BE2C (cell line): ENCODE measurements at regions not wholly inside any gene's neighbourhood (a gene's known extent, or its start where the extent isn't known, plus 50 kb on each side); places are given as distances from the start of the nearest gene placed in this dataset.

Source experiments
- DNase-seq: peaks from one replicate; pipeline ENCODE4 v3.0.0-alpha.2; 2020
- H3K27me3 ChIP-seq: fragments of 250-450 bp; sonication (Bioruptor Pico); 2 replicates; pipeline ENCODE4 v1.5.1; 2020; ENCODE audit warnings: mild to moderate bottlenecking
- H3K36me3 ChIP-seq: fragments of 250-450 bp; sonication (Bioruptor Pico); 2 replicates; pipeline ENCODE4 v1.5.1; 2020; ENCODE audit warnings: mild to moderate bottlenecking
- H3K4me1 ChIP-seq: fragments of 250-450 bp; sonication (Bioruptor Pico); 2 replicates; pipeline ENCODE4 v1.5.1; 2020
- H3K4me3 ChIP-seq: 2 replicates; pipeline ENCODE4 v1.5.1; 2011; ENCODE audit warnings: low read depth, low read length
- H3K9me3 ChIP-seq: fragments of 250-450 bp; sonication (Bioruptor Pico); 2 replicates; pipeline ENCODE4 v1.5.1; 2020
- TF ChIP-seq, protein P1 (sequence below): IDR thresholded peaks from 2 replicates; pipeline ENCODE4 v1.5.1; 2012; ENCODE audit warnings: mild to moderate bottlenecking, low read depth, low read length

DNA sequence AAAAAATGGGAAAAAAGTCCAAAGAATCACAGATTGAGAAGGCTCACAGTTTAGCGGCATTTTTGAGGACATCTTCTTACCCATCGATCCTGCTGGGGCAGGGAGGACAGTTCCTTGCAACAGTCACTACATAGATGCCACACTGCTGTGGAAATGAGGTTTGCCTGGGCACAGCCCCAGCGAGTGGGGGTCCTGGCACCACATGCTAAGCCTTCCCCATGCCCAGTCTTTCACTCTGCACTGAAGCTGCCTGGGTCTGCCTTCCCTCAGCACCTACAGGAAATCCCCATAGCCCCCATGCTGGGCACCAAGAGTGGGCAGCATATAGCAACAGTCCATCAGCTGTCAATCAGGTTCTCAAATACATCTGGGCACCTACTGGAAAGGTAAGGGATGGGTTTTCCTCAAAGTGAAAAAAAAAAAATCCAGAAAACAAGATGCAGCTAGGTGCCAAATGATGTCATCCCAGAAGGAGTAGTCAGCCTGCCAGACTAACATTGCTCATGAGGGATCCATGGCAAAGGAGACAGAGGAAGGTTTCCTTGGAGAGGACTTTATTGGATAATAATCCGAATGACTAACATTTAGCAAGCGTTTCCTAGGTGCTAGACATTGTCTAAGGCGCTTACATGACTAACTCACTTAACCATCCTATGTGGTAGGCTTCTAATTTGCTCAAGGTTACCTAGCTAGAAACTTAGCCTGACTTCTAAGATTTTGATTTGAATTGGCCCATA is 125.7 kb upstream of the CXCL12 start:
- DNase-seq: no peak

DNA sequence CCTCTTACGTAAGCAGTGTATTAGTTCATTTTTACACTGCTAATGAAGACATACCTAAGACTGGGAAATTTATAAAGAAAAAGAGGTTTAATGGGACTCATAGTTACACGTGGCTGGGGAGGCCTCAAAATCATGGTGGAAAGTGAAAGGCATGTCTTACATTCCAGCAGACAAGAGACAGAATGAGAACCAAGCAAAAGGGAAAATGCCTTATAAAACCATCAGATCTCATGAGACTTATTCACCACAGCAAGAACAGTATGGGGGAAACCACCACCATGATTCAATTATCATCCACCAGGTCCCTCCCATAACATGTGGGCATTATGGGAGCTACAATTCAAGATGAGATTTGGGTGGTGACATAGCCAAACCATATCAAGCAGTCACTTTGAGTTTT is 126.3 kb upstream of the CXCL12 start:
- Histone ChIP-seq H3K4me3 (no peak overlapping the region), H3K4me1 (no peaks in the 10 kb centered on the region), H3K36me3 (no peaks in the 10 kb centered on the region), H3K27me3 (no peaks in the 10 kb centered on the region), H3K9me3 (no peaks in the 10 kb centered on the region)
- DNase-seq: no peak
- TF ChIP-seq, protein P1, sequence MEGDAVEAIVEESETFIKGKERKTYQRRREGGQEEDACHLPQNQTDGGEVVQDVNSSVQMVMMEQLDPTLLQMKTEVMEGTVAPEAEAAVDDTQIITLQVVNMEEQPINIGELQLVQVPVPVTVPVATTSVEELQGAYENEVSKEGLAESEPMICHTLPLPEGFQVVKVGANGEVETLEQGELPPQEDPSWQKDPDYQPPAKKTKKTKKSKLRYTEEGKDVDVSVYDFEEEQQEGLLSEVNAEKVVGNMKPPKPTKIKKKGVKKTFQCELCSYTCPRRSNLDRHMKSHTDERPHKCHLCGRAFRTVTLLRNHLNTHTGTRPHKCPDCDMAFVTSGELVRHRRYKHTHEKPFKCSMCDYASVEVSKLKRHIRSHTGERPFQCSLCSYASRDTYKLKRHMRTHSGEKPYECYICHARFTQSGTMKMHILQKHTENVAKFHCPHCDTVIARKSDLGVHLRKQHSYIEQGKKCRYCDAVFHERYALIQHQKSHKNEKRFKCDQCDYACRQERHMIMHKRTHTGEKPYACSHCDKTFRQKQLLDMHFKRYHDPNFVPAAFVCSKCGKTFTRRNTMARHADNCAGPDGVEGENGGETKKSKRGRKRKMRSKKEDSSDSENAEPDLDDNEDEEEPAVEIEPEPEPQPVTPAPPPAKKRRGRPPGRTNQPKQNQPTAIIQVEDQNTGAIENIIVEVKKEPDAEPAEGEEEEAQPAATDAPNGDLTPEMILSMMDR: no peak

More for the DNA sequence above, 125.7 kb upstream of the CXCL12 start:
- no peaks in the 10 kb centered on the region for H3K27me3 ChIP-seq
- H3K36me3 ChIP-seq: no peaks in the 10 kb centered on the region
- TF ChIP-seq, protein P1: no peak
- no peak overlapping the region for H3K4me3 ChIP-seq
- H3K4me1 ChIP-seq: no peaks in the 10 kb centered on the region
- H3K9me3 ChIP-seq: no peaks in the 10 kb centered on the region

DNA sequence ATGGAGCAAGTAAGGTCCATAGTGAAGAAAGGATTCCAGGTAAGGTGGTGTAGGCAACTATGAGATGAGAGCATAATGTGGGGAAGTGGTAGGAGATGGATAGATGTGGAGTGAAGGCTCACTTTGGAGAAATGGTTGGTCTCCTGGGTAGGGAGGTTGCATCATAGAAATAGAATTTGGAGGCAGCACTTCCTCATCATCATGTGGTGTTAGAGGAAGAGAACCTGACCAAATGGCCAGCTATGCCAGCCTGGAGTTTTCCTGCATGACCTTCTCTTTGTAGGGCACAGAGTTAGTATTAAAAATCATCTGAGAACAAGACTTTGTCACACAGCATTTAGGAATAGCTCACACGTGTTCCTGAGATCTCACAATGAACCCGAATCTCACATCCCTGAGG is 126.7 kb upstream of the CXCL12 start:
- Histone ChIP-seq H3K27me3 (no peaks in the 10 kb centered on the region), H3K4me1 (no peaks in the 10 kb centered on the region), H3K4me3 (no peak overlapping the region), H3K36me3 (no peaks in the 10 kb centered on the region), H3K9me3 (no peaks in the 10 kb centered on the region)
- no peak for DNase-seq
- TF ChIP-seq, protein P1: no peak

DNA sequence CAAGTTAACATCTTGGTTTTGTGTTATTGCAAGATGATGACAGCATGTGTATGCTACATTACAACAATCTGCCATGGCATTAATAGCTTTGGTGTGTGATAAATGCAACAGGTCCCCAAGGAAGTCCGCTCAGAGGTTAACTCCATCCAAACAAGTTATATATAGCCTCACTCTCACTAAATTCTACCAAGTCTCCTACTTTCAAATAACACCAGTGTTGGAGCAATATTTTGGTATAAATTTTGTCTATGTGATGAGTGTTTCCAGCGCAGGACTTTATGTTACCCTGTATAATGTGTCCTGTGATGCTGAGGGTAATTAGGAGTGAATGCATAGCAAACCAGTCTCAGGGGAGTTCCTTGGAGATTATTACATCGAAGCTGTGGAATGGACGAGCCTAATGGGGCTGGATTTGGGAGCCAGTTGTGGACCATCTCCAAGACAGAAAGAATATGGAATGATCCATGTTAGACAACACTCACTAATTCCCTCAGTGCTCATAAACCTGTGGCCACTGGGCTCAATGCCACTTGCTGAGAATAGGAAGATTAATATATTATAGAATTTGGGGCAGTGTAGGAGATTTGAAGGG is 127.6 kb upstream of the CXCL12 start:
- H3K4me1 ChIP-seq: no peaks in the 10 kb centered on the region
- TF ChIP-seq, protein P1: no peak
- H3K4me3 ChIP-seq: no peak overlapping the region
- no peaks in the 10 kb centered on the region for H3K9me3 ChIP-seq
- DNase-seq: no peak
- H3K36me3 ChIP-seq: no peaks in the 10 kb centered on the region
- no peaks in the 10 kb centered on the region for H3K27me3 ChIP-seq

DNA sequence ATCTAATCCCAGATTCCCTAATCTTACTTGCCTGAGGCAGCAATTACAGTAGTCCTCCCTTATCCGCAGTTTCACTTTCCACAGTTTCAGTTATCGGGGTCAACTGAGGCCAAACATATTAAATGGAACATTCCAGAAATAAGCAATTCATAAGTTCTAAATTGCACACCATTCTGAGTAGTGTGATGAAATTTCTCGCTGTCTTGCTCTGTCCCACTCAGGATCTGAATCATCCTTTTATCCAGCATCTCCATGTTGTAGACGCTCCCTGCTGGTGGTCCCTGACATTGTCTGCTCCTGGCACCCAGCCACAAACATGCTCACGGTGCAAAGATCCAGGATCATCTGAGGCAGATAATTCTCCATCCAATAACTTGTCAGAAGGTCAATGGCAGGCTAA is 128.7 kb upstream of the CXCL12 start:
- no peak for DNase-seq
- Histone ChIP-seq H3K36me3 (no peaks in the 10 kb centered on the region), H3K27me3 (no peaks in the 10 kb centered on the region), H3K4me3 (no peak overlapping the region), H3K4me1 (no peaks in the 10 kb centered on the region), H3K9me3 (no peaks in the 10 kb centered on the region)
- TF ChIP-seq, protein P1: 0 out of 2 replicates have a peak, but pooled peaks have one; percentile 20

DNA sequence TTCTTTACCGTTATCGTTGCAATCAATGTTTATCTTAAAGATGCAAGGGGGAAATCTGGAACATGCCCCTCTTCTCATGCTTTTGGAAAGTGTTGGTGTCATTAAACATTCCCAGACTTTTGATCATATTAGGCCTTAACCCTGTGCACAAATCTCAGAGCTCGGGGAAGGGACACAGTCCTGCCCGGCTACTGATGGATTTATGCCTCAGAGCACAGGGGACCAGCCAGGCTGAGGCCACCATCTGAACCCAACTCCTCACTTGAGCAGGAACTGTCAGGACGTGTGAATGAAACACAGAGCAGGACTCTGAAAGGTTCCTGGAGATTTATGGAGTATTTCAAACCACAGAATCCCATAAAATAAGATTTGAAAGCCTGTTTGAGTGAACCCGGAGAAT is 132.0 kb upstream of the CXCL12 start:
- TF ChIP-seq, protein P1: no peak
- Histone ChIP-seq H3K4me1 (no peaks in the 10 kb centered on the region), H3K9me3 (no peaks in the 10 kb centered on the region), H3K27me3 (no peaks in the 10 kb centered on the region), H3K4me3 (no peak overlapping the region), H3K36me3 (no peaks in the 10 kb centered on the region)
- no peak for DNase-seq
